ENCODE measurements at regions not wholly inside any gene's neighbourhood (a gene's known extent, or its start where the extent isn't known, plus 50 kb on each side); places are given as distances from the start of the nearest gene placed in this dataset.

GRCh38 chr6:105618247-105618646 is 215.4 kb upstream of the PREP start:
- no peak overlapping the region for H3K4me3 ChIP-seq (ENCODE audit: low read depth, low read length)
- no peaks in the 10 kb centered on the region for H3K36me3 ChIP-seq (ENCODE audit: control insufficient read depth, insufficient read depth, low read length)
- WGBS (ENCODE audit: insufficient coverage): 100% methylated on average over 1 of the region's 1 CpG
- no peak overlapping the region for H3K27ac ChIP-seq (ENCODE audit: low read depth, low read length)
- no peak for DNase-seq (ENCODE audit: low read depth in 4 of 6, low spot score in 6 of 6)
- no peaks in the 10 kb centered on the region for H3K4me1 ChIP-seq (ENCODE audit: control insufficient read depth, insufficient read depth, low read length)
- H3K9me3 ChIP-seq (ENCODE audit: control insufficient read depth, insufficient read depth, low read length): peaks cover 2% of the 10 kb centered on the region
- H3K27me3 ChIP-seq (ENCODE audit: control insufficient read depth, insufficient read depth, low read length): no peaks in the 10 kb centered on the region

GRCh38 chr6:105616521-105616920 is 213.6 kb upstream of the PREP start:
- no peak for DNase-seq (ENCODE audit: low read depth in 4 of 6, low spot score in 6 of 6)
- Histone ChIP-seq H3K9me3 (ENCODE audit: control insufficient read depth, insufficient read depth, low read length) (peaks cover 2% of the 10 kb centered on the region), H3K27me3 (ENCODE audit: control insufficient read depth, insufficient read depth, low read length) (no peaks in the 10 kb centered on the region), H3K36me3 (ENCODE audit: control insufficient read depth, insufficient read depth, low read length) (no peaks in the 10 kb centered on the region), H3K27ac (ENCODE audit: low read depth, low read length) (no peak overlapping the region), H3K4me1 (ENCODE audit: control insufficient read depth, insufficient read depth, low read length) (no peaks in the 10 kb centered on the region), H3K4me3 (ENCODE audit: low read depth, low read length) (no peak overlapping the region)

GRCh38 chr6:105611606-105612005 is 208.7 kb upstream of the PREP start:
- DNase-seq (ENCODE audit: low read depth in 4 of 6, low spot score in 6 of 6): no peak
- H3K27me3 ChIP-seq (ENCODE audit: control insufficient read depth, insufficient read depth, low read length): no peaks in the 10 kb centered on the region
- no CpG with 5 or more reads among the region's 2 CpGs for WGBS (ENCODE audit: insufficient coverage)
- no peak overlapping the region for H3K27ac ChIP-seq (ENCODE audit: low read depth, low read length)
- H3K4me3 ChIP-seq (ENCODE audit: low read depth, low read length): no peak overlapping the region
- H3K9me3 ChIP-seq (ENCODE audit: control insufficient read depth, insufficient read depth, low read length): peaks cover 2% of the 10 kb centered on the region
- H3K36me3 ChIP-seq (ENCODE audit: control insufficient read depth, insufficient read depth, low read length): no peaks in the 10 kb centered on the region
- H3K4me1 ChIP-seq (ENCODE audit: control insufficient read depth, insufficient read depth, low read length): no peaks in the 10 kb centered on the region

DNA sequence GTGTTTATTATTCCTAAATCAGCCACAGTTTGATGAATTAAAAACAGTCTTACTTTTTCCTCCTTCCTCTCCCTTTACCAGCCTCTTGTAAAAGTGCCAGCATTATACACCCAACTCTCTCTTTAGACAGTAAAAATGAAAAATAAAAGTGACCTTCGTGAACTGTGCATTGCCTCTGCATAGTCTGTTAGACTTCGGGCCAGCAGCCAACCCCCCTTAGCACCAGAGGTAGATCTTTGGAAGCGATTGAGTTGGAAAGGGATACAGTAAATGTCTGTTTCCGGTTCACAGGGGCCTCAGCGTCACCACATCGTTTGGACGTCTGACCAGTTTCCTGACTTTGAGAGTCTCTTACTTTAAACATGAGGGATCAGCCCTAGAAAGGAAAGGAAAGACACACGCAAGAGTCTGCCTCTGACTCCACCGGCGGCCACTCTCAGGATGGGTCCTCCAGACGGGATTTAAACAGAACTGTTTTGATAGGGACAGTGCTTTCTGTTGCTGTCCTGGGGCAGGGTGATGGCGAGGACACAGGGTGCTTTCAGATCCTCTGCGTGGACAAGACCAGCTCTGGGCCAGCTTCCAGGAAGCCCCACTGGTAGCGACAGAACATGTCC is 206.6 kb upstream of the PREP start:
- Histone ChIP-seq H3K4me3 (ENCODE audit: low read depth, low read length) (no peak overlapping the region), H3K4me1 (ENCODE audit: control insufficient read depth, insufficient read depth, low read length) (no peaks in the 10 kb centered on the region), H3K27ac (ENCODE audit: low read depth, low read length) (no peak overlapping the region), H3K27me3 (ENCODE audit: control insufficient read depth, insufficient read depth, low read length) (no peaks in the 10 kb centered on the region), H3K9me3 (ENCODE audit: control insufficient read depth, insufficient read depth, low read length) (no peaks in the 10 kb centered on the region), H3K36me3 (ENCODE audit: control insufficient read depth, insufficient read depth, low read length) (no peaks in the 10 kb centered on the region)
- 56% methylated on average over 11 of the region's 14 CpGs for WGBS (ENCODE audit: insufficient coverage)
- peak in 1 of 6 donors; percentile 34 for DNase-seq (ENCODE audit: low read depth in 4 of 6, low spot score in 6 of 6)

GRCh38 chr6:105608711-105609374 is 206.0 kb upstream of the PREP start:
- no peak for DNase-seq (ENCODE audit: low read depth in 4 of 6, low spot score in 6 of 6)
- Histone ChIP-seq H3K9me3 (ENCODE audit: control insufficient read depth, insufficient read depth, low read length) (no peaks in the 10 kb centered on the region), H3K4me1 (ENCODE audit: control insufficient read depth, insufficient read depth, low read length) (no peaks in the 10 kb centered on the region), H3K4me3 (ENCODE audit: low read depth, low read length) (no peak overlapping the region), H3K27me3 (ENCODE audit: control insufficient read depth, insufficient read depth, low read length) (no peaks in the 10 kb centered on the region), H3K27ac (ENCODE audit: low read depth, low read length) (no peak overlapping the region), H3K36me3 (ENCODE audit: control insufficient read depth, insufficient read depth, low read length) (no peaks in the 10 kb centered on the region)
- 94% methylated on average over 7 of the region's 10 CpGs for WGBS (ENCODE audit: insufficient coverage)

GRCh38 chr6:105607636-105608621 is 205.0 kb upstream of the PREP start:
- Histone ChIP-seq H3K36me3 (ENCODE audit: control insufficient read depth, insufficient read depth, low read length) (no peaks in the 10 kb centered on the region), H3K9me3 (ENCODE audit: control insufficient read depth, insufficient read depth, low read length) (no peaks in the 10 kb centered on the region), H3K4me1 (ENCODE audit: control insufficient read depth, insufficient read depth, low read length) (no peaks in the 10 kb centered on the region), H3K27me3 (ENCODE audit: control insufficient read depth, insufficient read depth, low read length) (no peaks in the 10 kb centered on the region), H3K27ac (ENCODE audit: low read depth, low read length) (no peak overlapping the region), H3K4me3 (ENCODE audit: low read depth, low read length) (no peak overlapping the region)
- WGBS (ENCODE audit: insufficient coverage): 68% methylated on average over 4 of the region's 5 CpGs
- DNase-seq (ENCODE audit: low read depth in 4 of 6, low spot score in 6 of 6): no peak

GRCh38 chr6:105606831-105607463 is 204.1 kb upstream of the PREP start:
- no peak for DNase-seq (ENCODE audit: low read depth in 4 of 6, low spot score in 6 of 6)
- Histone ChIP-seq H3K27ac (ENCODE audit: low read depth, low read length) (no peak overlapping the region), H3K36me3 (ENCODE audit: control insufficient read depth, insufficient read depth, low read length) (no peaks in the 10 kb centered on the region), H3K4me3 (ENCODE audit: low read depth, low read length) (no peak overlapping the region), H3K27me3 (ENCODE audit: control insufficient read depth, insufficient read depth, low read length) (no peaks in the 10 kb centered on the region), H3K9me3 (ENCODE audit: control insufficient read depth, insufficient read depth, low read length) (no peaks in the 10 kb centered on the region), H3K4me1 (ENCODE audit: control insufficient read depth, insufficient read depth, low read length) (no peaks in the 10 kb centered on the region)
- 81% methylated on average over 2 of the region's 3 CpGs for WGBS (ENCODE audit: insufficient coverage)

DNA sequence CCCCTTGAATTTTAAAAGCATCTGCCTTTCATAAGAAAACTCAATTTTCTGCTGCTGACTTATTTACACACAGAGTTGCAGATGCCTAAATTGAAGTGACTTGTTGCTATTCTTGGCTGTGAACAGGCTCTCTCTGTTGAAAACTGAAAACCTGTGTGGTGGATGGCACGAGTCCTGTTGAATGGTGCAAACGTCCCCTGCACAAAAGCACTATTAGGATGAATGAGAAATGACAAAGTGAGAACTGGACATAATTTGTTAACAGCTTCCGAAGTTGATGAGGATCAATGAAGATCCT is 201.7 kb upstream of the PREP start:
- Histone ChIP-seq H3K36me3 (ENCODE audit: control insufficient read depth, insufficient read depth, low read length) (no peaks in the 10 kb centered on the region), H3K9me3 (ENCODE audit: control insufficient read depth, insufficient read depth, low read length) (no peaks in the 10 kb centered on the region), H3K27me3 (ENCODE audit: control insufficient read depth, insufficient read depth, low read length) (no peaks in the 10 kb centered on the region), H3K27ac (ENCODE audit: low read depth, low read length) (no peak overlapping the region), H3K4me1 (ENCODE audit: control insufficient read depth, insufficient read depth, low read length) (no peaks in the 10 kb centered on the region), H3K4me3 (ENCODE audit: low read depth, low read length) (no peak overlapping the region)
- DNase-seq (ENCODE audit: low read depth in 4 of 6, low spot score in 6 of 6): peak in 1 of 6 donors; percentile 50
- 19% methylated on average over 2 of the region's 3 CpGs for WGBS (ENCODE audit: insufficient coverage)

GRCh38 chr6:105603788-105604586 is 201.1 kb upstream of the PREP start:
- no peak overlapping the region for H3K27ac ChIP-seq (ENCODE audit: low read depth, low read length)
- H3K27me3 ChIP-seq (ENCODE audit: control insufficient read depth, insufficient read depth, low read length): no peaks in the 10 kb centered on the region
- no peaks in the 10 kb centered on the region for H3K4me1 ChIP-seq (ENCODE audit: control insufficient read depth, insufficient read depth, low read length)
- H3K9me3 ChIP-seq (ENCODE audit: control insufficient read depth, insufficient read depth, low read length): no peaks in the 10 kb centered on the region
- peak in 5 of 6 donors; percentile 36 to 86 (median 50) for DNase-seq (ENCODE audit: low read depth in 4 of 6, low spot score in 6 of 6)
- no peak overlapping the region for H3K4me3 ChIP-seq (ENCODE audit: low read depth, low read length)
- no peaks in the 10 kb centered on the region for H3K36me3 ChIP-seq (ENCODE audit: control insufficient read depth, insufficient read depth, low read length)
- 20% methylated on average over 1 of the region's 4 CpGs for WGBS (ENCODE audit: insufficient coverage)

Measured in spinal cord (tissue), 9 donors.